SK-N-SH (cell line): ENCODE measurements at regions not wholly inside any gene's neighbourhood (a gene's known extent, or its start where the extent isn't known, plus 50 kb on each side); places are given as distances from the start of the nearest gene placed in this dataset.

Experiments
- CTCF ChIA-PET: fragments of 300-600, 350-600 bp; formaldehyde crosslinking; extraction: SDS; loops from one replicate; lab custom pipeline; 2021; lab: Yijun Ruan, JAX
- POLR2A ChIA-PET: fragments of 350-600 bp; sonication (Branson Sonifier 250); formaldehyde crosslinking; extraction: SDS; loops from one replicate; lab custom pipeline; 2020; ENCODE audit warnings: antibody characterized with exemption, inconsistent platforms; lab: Yijun Ruan, JAX
- DNase-seq: peaks from one replicate; pipeline ENCODE4 v3.0.0; 2012
- H2AFZ ChIP-seq: fragments of 200-600 bp; sonication (generic); 2 replicates; pipeline ENCODE4 v1.8.1; 2016; ENCODE audit warnings: antibody characterized with exemption, mild to moderate bottlenecking, low read depth
- H3F3A ChIP-seq: fragments of 200-600 bp; sonication (generic); replicated peaks from 2 replicates; pipeline ENCODE3; 2016; ENCODE audit warnings: antibody characterized with exemption, mild to moderate bottlenecking; ENCODE audit not compliant: insufficient read depth
- H3K27ac ChIP-seq, 2 experiments: fragments of 200-500 bp in 1 of 2; fragments of 200-600 bp in 1 of 2; sonication (Bioruptor generic) in 1 of 2; sonication (generic), shearing (Covaris generic) in 1 of 2; 2 replicates each; pipeline versions ENCODE4 v1.5.1 to v1.6.1; 2014 to 2016; ENCODE audit warnings: low read depth in 2 of 2, inconsistent platforms in 1 of 2, low read length in 1 of 2, mild to moderate bottlenecking in 1 of 2, mixed read lengths in 1 of 2
- H3K27me3 ChIP-seq: fragments of 200-600 bp; sonication (generic), shearing (Covaris generic); 2 replicates; pipeline ENCODE4 v1.6.1; 2016; ENCODE audit warnings: mixed run types; ENCODE audit not compliant: insufficient read depth
- H3K36me3 ChIP-seq, 2 experiments: fragments of 200-500 bp in 1 of 2; fragments of 200-600 bp in 1 of 2; sonication (Bioruptor generic) in 1 of 2; sonication (generic) in 1 of 2; replicated peaks in 1 of 2; 2 replicates each; pipeline versions ENCODE3 to v1.5.1; 2014 to 2016; ENCODE audit warnings: low read length in 1 of 2, mild to moderate bottlenecking in 1 of 2; ENCODE audit not compliant: insufficient read depth in 2 of 2, control insufficient read depth in 1 of 2
- H3K4me1 ChIP-seq, 2 experiments: fragments of 200-500 bp in 1 of 2; fragments of 200-600 bp in 1 of 2; sonication (Bioruptor generic) in 1 of 2; sonication (generic), shearing (Covaris generic) in 1 of 2; 2 replicates each; pipeline versions ENCODE4 v1.5.1 to v1.6.1; 2014 to 2016; ENCODE audit warnings: low read depth in 1 of 2, low read length in 1 of 2, mixed run types in 1 of 2; ENCODE audit not compliant: insufficient read depth in 2 of 2, control insufficient read depth in 1 of 2
- H3K4me2 ChIP-seq: fragments of 200-600 bp; sonication (generic), shearing (Covaris generic); 2 replicates; pipeline ENCODE4 v1.6.1; 2017; ENCODE audit warnings: mixed run types
- H3K4me3 ChIP-seq, 2 experiments: fragments of 200-500 bp in 1 of 2; fragments of 200-600 bp in 1 of 2; sonication (Bioruptor generic) in 1 of 2; sonication (generic), shearing (Covaris generic) in 1 of 2; 2 replicates each; pipeline versions ENCODE4 v1.5.1 to v1.8.1; 2014 to 2016; ENCODE audit warnings: low read depth in 2 of 2, inconsistent platforms in 1 of 2, low read length in 1 of 2, mild to moderate bottlenecking in 1 of 2, mixed read lengths in 1 of 2, moderate library complexity in 1 of 2
- H3K79me2 ChIP-seq: fragments of 200-600 bp; sonication (generic); 2 replicates; pipeline ENCODE4 v1.8.1; 2017; ENCODE audit warnings: mild to moderate bottlenecking; ENCODE audit not compliant: insufficient read depth
- H3K9ac ChIP-seq: fragments of 200-600 bp; sonication (generic); 2 replicates; pipeline ENCODE4 v1.6.1; 2017; ENCODE audit warnings: mixed run types
- H3K9me2 ChIP-seq: fragments of 200-600 bp; sonication (generic); 2 replicates; pipeline ENCODE4 v1.6.1; 2017; ENCODE audit warnings: mixed run types
- H3K9me3 ChIP-seq: fragments of 200-600 bp; sonication (generic); 2 replicates; pipeline ENCODE4 v1.6.1; 2017; ENCODE audit warnings: mixed run types, mild to moderate bottlenecking, moderate library complexity
- H4K20me1 ChIP-seq: fragments of 200-600 bp; sonication (generic); 2 replicates; pipeline ENCODE4 v1.6.1; 2017; ENCODE audit warnings: mild to moderate bottlenecking, mixed run types; ENCODE audit not compliant: insufficient read depth
- CHD2 ChIP-seq: fragments of 150-350 bp; IDR thresholded peaks from 2 replicates; pipeline ENCODE4 v1.6.1; 2018; ENCODE audit warnings: low read length; ENCODE audit not compliant: partially characterized antibody
- EZH2phosphoT487 ChIP-seq: fragments of 200-600 bp; sonication (generic); IDR thresholded peaks from 2 replicates; pipeline ENCODE4 v1.6.1; 2017; ENCODE audit warnings: low read depth, mixed run types, mild to moderate bottlenecking, antibody characterized with exemption, moderate library complexity, borderline replicate concordance
- FOXJ3 ChIP-seq: sonication (generic); formaldehyde crosslinking; IDR thresholded peaks from 2 replicates; pipeline ENCODE4 v1.5.1; 2020; ENCODE audit warnings: mild to moderate bottlenecking, missing genetic modification reagents
- FOXM1 ChIP-seq: IDR thresholded peaks from 2 replicates; pipeline ENCODE4 v1.4.0; 2012; ENCODE audit warnings: low read depth, mild to moderate bottlenecking
- GATA2 ChIP-seq: sonication (generic); formaldehyde crosslinking; IDR thresholded peaks from 2 replicates; pipeline ENCODE4 v1.5.0; 2020; ENCODE audit warnings: mild to moderate bottlenecking, missing genetic modification reagents
- IRF3 ChIP-seq: fragments of 150-350 bp; IDR thresholded peaks from 2 replicates; pipeline ENCODE4 v1.6.1; 2016; ENCODE audit warnings: mild to moderate bottlenecking, low read depth, low read length
- JUND ChIP-seq: IDR thresholded peaks from 2 replicates; pipeline ENCODE4 v1.4.0; 2012
- MEF2A ChIP-seq: IDR thresholded peaks from 2 replicates; pipeline ENCODE4 v1.4.0; 2012; ENCODE audit warnings: low read depth, borderline replicate concordance
- MXI1 ChIP-seq: IDR thresholded peaks from 2 replicates; pipeline ENCODE4 v1.6.1; 2012; ENCODE audit warnings: mild to moderate bottlenecking, low read depth, low read length, improper control_type of control experiment
- PBX3 ChIP-seq: IDR thresholded peaks from 2 replicates; pipeline ENCODE4; 2012
- POLR2AphosphoS5 ChIP-seq: IDR thresholded peaks from 2 replicates; pipeline ENCODE4 v1.6.1; 2012; ENCODE audit warnings: low read depth, low read length
- RAD21 ChIP-seq: IDR thresholded peaks from 2 replicates; pipeline ENCODE4 v1.6.1; 2012; ENCODE audit warnings: mild to moderate bottlenecking, low read length
- RCOR1 ChIP-seq: fragments of 150-350 bp; IDR thresholded peaks from 2 replicates; pipeline ENCODE4 v1.6.1; 2017; ENCODE audit warnings: antibody characterized with exemption, low read length
- SIN3A ChIP-seq: IDR thresholded peaks from 2 replicates; pipeline ENCODE4 v1.6.1; 2012; ENCODE audit warnings: low read depth, mild to moderate bottlenecking, low read length, moderate library complexity, borderline replicate concordance
- SMC3 ChIP-seq: IDR thresholded peaks from 2 replicates; pipeline ENCODE4 v1.6.1; 2012; ENCODE audit warnings: low read depth, low read length, improper control_type of control experiment
- TAF1 ChIP-seq: IDR thresholded peaks from 2 replicates; pipeline ENCODE4 v1.6.1; 2012; ENCODE audit warnings: low read depth, mild to moderate bottlenecking, low read length, moderate library complexity, borderline replicate concordance
- USF1 ChIP-seq: IDR thresholded peaks from 2 replicates; pipeline ENCODE4 v1.4.0; 2012; ENCODE audit warnings: low read depth, borderline replicate concordance
- USF2 ChIP-seq: fragments of 150-350 bp; IDR thresholded peaks from 2 replicates; pipeline ENCODE4 v1.6.1; 2017; ENCODE audit warnings: antibody characterized with exemption, low read length, low read depth, borderline replicate concordance
- YY1 ChIP-seq: IDR thresholded peaks from 2 replicates; pipeline ENCODE4 v1.4.0; 2012; ENCODE audit warnings: low read depth, mild to moderate bottlenecking
- ZBTB33 ChIP-seq: IDR thresholded peaks from 2 replicates; pipeline ENCODE4 v1.4.0; 2012; ENCODE audit warnings: low read depth, borderline replicate concordance
- WGBS: methylation state at CpG from one replicate; pipeline ENCODE4 v1.1.6; 2017; ENCODE audit warnings: low lambda C conversion rate; 5-methylcytosine and 5-hydroxymethylcytosine counted together

GRCh38 chr22:23513705-23514104 lies 66.4 kb downstream of the IGLL1 start:
- Histone ChIP-seq H3K27me3 (no peaks in the 10 kb centered on the region), H3K4me2 (no peak overlapping the region), H3K79me2 (no peaks in the 10 kb centered on the region), H3K9ac (no peak overlapping the region), H3K27ac (no peak overlapping the region), H3K36me3 (no peaks in the 10 kb centered on the region), H3F3A (no peaks in the 10 kb centered on the region), H3K9me3 (no peaks in the 10 kb centered on the region), H3K4me3 (no peak overlapping the region), H3K4me1 (peaks cover 0 to 21% of the 10 kb centered on the region in 2 experiments; a peak in 1 of 4 replicates), H3K9me2 (no peaks in the 10 kb centered on the region), H2AFZ (no peak overlapping the region), H4K20me1 (no peaks in the 10 kb centered on the region)
- POLR2A ChIA-PET: no interaction called here
- WGBS: 78% methylated on average over 4 of the region's 7 CpGs
- DNase-seq: no peak
- CTCF ChIA-PET: no interaction called here
- TF ChIP-seq RCOR1 (no peak), EZH2phosphoT487 (no peak), POLR2AphosphoS5 (no peak), SIN3A (no peak), MEF2A (no peak), YY1 (no peak), ZBTB33 (no peak), TAF1 (no peak), FOXJ3 (CRISPR knock-in tag) (no peak), PBX3 (no peak), JUND (no peak), FOXM1 (no peak), CHD2 (no peak), RAD21 (no peak), IRF3 (no peak), MXI1 (no peak), USF1 (no peak), SMC3 (no peak), USF2 (no peak), GATA2 (CRISPR knock-in tag) (no peak)
- TF ChIP-seq, all 33 proteins: peak for 0
